ENCODE measurements at regions not wholly inside any gene's neighbourhood (a gene's known extent, or its start where the extent isn't known, plus 50 kb on each side); places are given as distances from the start of the nearest gene placed in this dataset.

DNA sequence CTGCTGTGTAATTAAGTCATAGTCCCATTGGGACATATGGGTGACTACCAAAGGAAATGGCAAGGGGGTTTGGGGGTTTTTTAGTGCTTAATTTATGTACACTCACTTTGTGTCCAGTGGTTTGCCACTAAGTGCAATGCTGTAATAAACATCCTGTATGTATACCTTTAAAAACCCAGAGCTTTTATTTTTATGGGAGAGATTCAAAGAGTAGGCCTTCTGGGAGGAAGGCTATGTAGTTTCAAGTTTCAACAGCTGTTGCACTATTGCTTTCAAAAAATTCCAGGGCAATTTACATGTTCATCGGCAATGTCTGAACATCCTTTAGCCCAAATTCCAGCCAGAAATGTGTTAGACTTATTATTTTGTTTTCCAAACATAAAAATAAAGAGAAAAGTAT is 744.7 kb downstream of the XPNPEP1 start:
- intact Hi-C loops (cut with DNase I): no loop called here
- Histone ChIP-seq H3K4me1 (no peaks in the 10 kb centered on the region), H3K9ac (ENCODE audit: low read depth in 2 of 2, low read length in 2 of 2) (no peak overlapping the region), H3K9me3 (no peaks in the 10 kb centered on the region), H3K27ac (no peak overlapping the region), H3K36me3 (no peaks in the 10 kb centered on the region), H3K4me3 (no peak overlapping the region), H3K27me3 (no peaks in the 10 kb centered on the region)
- TF ChIP-seq, protein P1, sequence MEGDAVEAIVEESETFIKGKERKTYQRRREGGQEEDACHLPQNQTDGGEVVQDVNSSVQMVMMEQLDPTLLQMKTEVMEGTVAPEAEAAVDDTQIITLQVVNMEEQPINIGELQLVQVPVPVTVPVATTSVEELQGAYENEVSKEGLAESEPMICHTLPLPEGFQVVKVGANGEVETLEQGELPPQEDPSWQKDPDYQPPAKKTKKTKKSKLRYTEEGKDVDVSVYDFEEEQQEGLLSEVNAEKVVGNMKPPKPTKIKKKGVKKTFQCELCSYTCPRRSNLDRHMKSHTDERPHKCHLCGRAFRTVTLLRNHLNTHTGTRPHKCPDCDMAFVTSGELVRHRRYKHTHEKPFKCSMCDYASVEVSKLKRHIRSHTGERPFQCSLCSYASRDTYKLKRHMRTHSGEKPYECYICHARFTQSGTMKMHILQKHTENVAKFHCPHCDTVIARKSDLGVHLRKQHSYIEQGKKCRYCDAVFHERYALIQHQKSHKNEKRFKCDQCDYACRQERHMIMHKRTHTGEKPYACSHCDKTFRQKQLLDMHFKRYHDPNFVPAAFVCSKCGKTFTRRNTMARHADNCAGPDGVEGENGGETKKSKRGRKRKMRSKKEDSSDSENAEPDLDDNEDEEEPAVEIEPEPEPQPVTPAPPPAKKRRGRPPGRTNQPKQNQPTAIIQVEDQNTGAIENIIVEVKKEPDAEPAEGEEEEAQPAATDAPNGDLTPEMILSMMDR (IDR thresholded peaks at IDR 0.05): no peak
- no peak for DNase-seq

DNA sequence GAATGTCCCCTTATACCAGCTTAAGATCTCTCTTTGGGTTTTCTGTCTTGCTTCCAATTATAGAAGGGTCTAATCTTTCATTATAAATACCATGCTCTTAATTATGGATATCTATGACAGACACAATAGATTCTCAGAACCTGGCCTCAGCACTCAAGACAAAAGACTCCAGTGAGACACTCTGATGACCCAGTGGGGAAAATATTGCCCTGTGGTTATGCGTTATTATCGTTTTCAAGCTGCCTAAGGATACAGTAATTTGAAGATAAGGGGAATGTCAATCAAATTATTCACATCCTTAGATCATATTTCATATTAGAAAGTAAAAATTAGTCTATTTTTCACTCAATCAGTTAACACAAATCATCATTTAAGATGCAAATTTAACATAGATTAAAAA is 748.8 kb downstream of the XPNPEP1 start:
- H3K4me1 ChIP-seq: no peaks in the 10 kb centered on the region
- TF ChIP-seq, protein P1 (IDR thresholded peaks at IDR 0.05): no peak
- H3K27me3 ChIP-seq: no peaks in the 10 kb centered on the region
- intact Hi-C loops (cut with DNase I): no loop called here
- no peak overlapping the region for H3K27ac ChIP-seq
- no peak overlapping the region for H3K9ac ChIP-seq (ENCODE audit: low read depth in 2 of 2, low read length in 2 of 2)
- H3K9me3 ChIP-seq: no peaks in the 10 kb centered on the region
- no peak overlapping the region for H3K4me3 ChIP-seq
- no peak for DNase-seq
- no peaks in the 10 kb centered on the region for H3K36me3 ChIP-seq

DNA sequence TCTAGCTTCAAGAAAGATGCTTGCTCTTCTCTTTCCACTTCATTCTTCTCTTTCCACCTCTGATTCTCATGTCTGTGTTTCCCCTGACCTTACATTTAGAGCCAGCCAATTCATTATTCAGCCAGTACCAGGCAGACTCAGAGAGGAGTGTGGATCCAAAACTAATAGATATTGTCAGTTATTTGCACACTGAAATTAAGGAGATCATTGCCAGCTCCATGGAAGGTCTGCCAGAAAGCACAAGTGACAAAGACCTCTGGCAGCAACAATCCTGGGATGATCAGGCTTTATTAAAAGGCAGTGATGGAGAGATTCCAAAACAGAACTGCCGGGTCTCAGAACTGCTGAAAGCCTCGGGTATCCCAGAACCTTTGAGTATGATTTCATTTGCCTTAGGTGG is 749.4 kb downstream of the XPNPEP1 start:
- Histone ChIP-seq H3K27ac (no peak overlapping the region), H3K9ac (ENCODE audit: low read depth in 2 of 2, low read length in 2 of 2) (no peak overlapping the region), H3K27me3 (no peaks in the 10 kb centered on the region), H3K4me1 (no peaks in the 10 kb centered on the region), H3K36me3 (no peaks in the 10 kb centered on the region), H3K4me3 (no peak overlapping the region), H3K9me3 (no peaks in the 10 kb centered on the region)
- intact Hi-C loops (cut with DNase I): no loop called here
- TF ChIP-seq, protein P1 (IDR thresholded peaks at IDR 0.05): no peak
- no peak for DNase-seq

DNA sequence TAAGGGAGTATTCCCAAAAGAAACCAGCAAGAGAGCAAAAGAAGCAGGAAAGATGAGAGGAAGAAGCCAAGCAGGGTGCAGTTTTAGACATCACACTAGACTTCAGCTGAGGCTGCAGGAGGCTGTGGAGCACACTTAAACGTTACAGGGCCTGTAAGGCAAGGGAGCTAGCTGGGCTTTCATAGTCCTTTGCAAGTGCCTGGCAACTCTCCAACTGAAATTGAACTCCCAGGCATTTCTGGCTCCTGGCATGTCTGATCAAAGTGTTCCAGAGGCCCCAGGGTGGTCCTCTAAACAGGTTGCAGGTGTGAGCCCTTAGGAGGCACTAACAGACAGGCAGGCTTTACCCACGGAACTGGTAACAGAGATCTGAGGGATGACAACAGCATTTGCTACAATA is 750.2 kb downstream of the XPNPEP1 start:
- DNase-seq: no peak
- Histone ChIP-seq H3K36me3 (no peaks in the 10 kb centered on the region), H3K4me3 (no peak overlapping the region), H3K27ac (no peak overlapping the region), H3K27me3 (no peaks in the 10 kb centered on the region), H3K9ac (ENCODE audit: low read depth in 2 of 2, low read length in 2 of 2) (no peak overlapping the region), H3K4me1 (no peaks in the 10 kb centered on the region), H3K9me3 (no peaks in the 10 kb centered on the region)
- intact Hi-C loops (cut with DNase I): no loop called here
- TF ChIP-seq, protein P1 (IDR thresholded peaks at IDR 0.05): no peak

DNA sequence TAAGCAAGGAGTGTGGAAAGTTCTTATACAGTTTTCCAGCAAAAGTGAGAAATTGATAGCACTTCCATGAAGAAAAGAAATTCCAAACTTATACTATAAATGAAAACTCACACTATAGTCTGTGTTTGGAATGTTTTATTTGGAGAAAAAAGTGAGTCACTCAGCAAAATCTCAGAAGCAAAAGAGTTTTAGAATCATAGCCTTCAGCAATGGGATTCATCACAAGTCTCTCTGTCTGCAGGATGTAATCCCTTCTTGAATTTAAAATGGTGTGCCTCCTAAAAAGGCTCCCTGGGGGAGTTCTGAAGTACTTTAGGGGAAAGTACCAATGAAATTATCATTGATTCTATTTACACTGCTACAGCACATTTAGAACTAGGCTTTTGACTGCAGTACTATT is 756.4 kb downstream of the XPNPEP1 start:
- TF ChIP-seq, protein P1 (IDR thresholded peaks at IDR 0.05): no peak
- intact Hi-C loops (cut with DNase I): no loop called here
- H3K9ac ChIP-seq (ENCODE audit: low read depth in 2 of 2, low read length in 2 of 2): no peak overlapping the region
- no peaks in the 10 kb centered on the region for H3K36me3 ChIP-seq
- no peak overlapping the region for H3K27ac ChIP-seq
- H3K9me3 ChIP-seq: no peaks in the 10 kb centered on the region
- no peaks in the 10 kb centered on the region for H3K4me1 ChIP-seq
- DNase-seq: no peak
- H3K27me3 ChIP-seq: no peaks in the 10 kb centered on the region
- no peak overlapping the region for H3K4me3 ChIP-seq

DNA sequence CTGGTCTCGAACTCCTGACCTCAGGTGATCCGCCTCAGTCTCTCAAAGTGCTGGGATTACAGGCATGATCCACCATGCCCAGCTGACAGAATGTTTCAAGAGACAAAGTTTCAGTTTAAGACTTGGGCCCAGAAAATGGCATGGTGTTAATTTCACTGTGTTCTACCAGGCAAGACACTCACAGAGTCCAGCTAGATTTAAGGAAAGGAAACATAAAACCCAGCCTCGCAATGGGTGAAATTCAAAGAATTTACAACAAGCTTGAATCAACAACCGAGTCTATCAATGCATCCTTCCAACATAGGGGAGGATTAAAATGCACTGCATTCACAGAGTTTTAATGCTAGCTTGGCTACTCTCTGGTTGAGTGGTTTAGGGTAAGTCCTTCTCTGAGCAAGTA is 764.0 kb downstream of the XPNPEP1 start:
- Histone ChIP-seq H3K36me3 (no peaks in the 10 kb centered on the region), H3K4me1 (no peaks in the 10 kb centered on the region), H3K9ac (ENCODE audit: low read depth in 2 of 2, low read length in 2 of 2) (no peak overlapping the region), H3K27me3 (no peaks in the 10 kb centered on the region), H3K9me3 (no peaks in the 10 kb centered on the region), H3K4me3 (no peak overlapping the region), H3K27ac (no peak overlapping the region)
- intact Hi-C loops (cut with DNase I): no loop called here
- no peak for DNase-seq
- TF ChIP-seq, protein P1 (IDR thresholded peaks at IDR 0.05): no peak

All from colonic mucosa (tissue), 4 donors.